HEK293 (cell line): ENCODE measurements at regions not wholly inside any gene's neighbourhood (a gene's known extent, or its start where the extent isn't known, plus 50 kb on each side); places are given as distances from the start of the nearest gene placed in this dataset.

Source experiments
- CTCF ChIA-PET: fragments of 350-600 bp; formaldehyde crosslinking; extraction: SDS; loops from one replicate; lab custom pipeline; 2021; ENCODE audit warnings: antibody characterized with exemption; lab: Yijun Ruan, JAX
- POLR2A ChIA-PET: fragments of 300-600 bp; formaldehyde crosslinking; extraction: SDS; loops from one replicate; lab custom pipeline; 2020; ENCODE audit warnings: antibody characterized with exemption, inconsistent platforms; lab: Yijun Ruan, JAX
- H3K27ac ChIP-seq: fragments of 200-500 bp; sonication (Bioruptor generic); 2 replicates; pipeline ENCODE4 v1.5.1; 2014; ENCODE audit warnings: low read depth, low read length, control low read depth, inconsistent platforms; ENCODE audit errors: extremely low read depth
- H3K36me3 ChIP-seq, 2 experiments: fragments of 200-500 bp in 1 of 2; sonication (Bioruptor generic) in 1 of 2; 1 replicate in 1 of 2; 2 replicates in 1 of 2; pipeline ENCODE4 v1.5.1; 2014 to 2017; ENCODE audit warnings: inconsistent platforms in 2 of 2, low read length in 2 of 2; ENCODE audit not compliant: control insufficient read depth in 2 of 2, insufficient read depth in 1 of 2
- H3K4me1 ChIP-seq: fragments of 200-500 bp; sonication (Bioruptor generic); 2 replicates; pipeline ENCODE4 v1.5.1; 2014; ENCODE audit warnings: mild to moderate bottlenecking, low read length, inconsistent platforms; ENCODE audit not compliant: control insufficient read depth, insufficient read depth
- H3K4me3 ChIP-seq: 2 replicates; pipeline ENCODE4 v1.5.1; 2011; ENCODE audit warnings: low read depth, mild to moderate bottlenecking, control low read depth, low read length, moderate library complexity
- H3K9me3 ChIP-seq: fragments of 200-500 bp; sonication (Bioruptor generic); 2 replicates; pipeline ENCODE4 v1.5.1; 2014; ENCODE audit warnings: low read depth, low read length, inconsistent platforms; ENCODE audit not compliant: control insufficient read depth, insufficient read depth
- FEZF1 ChIP-seq: fragments of 450-650 bp; formaldehyde crosslinking; IDR thresholded peaks from 2 replicates; pipeline ENCODE4 v1.5.1; 2016; ENCODE audit warnings: missing biosample characterization, missing genetic modification characterization
- GLIS2 ChIP-seq: fragments of 450-650 bp; formaldehyde crosslinking; IDR thresholded peaks from 2 replicates; pipeline ENCODE4 v1.5.1; 2016; ENCODE audit warnings: missing biosample characterization, missing genetic modification characterization
- IKZF3 ChIP-seq: fragments of 450-650 bp; IDR thresholded peaks from 2 replicates; pipeline ENCODE4 v1.5.0; 2018; ENCODE audit warnings: missing biosample characterization, mild to moderate bottlenecking, missing genetic modification characterization, moderate library complexity
- KLF1 ChIP-seq: fragments of 450-650 bp; formaldehyde crosslinking; IDR thresholded peaks from 2 replicates; pipeline ENCODE4 v1.5.1; 2016; ENCODE audit warnings: missing biosample characterization, missing genetic modification characterization
- MEIS1 ChIP-seq: sonication (generic); formaldehyde crosslinking; IDR thresholded peaks from 2 replicates; pipeline ENCODE4 v1.8.1; 2022; ENCODE audit warnings: missing genetic modification reagents, mild to moderate bottlenecking, borderline replicate concordance
- MYNN ChIP-seq: fragments of 450-650 bp; formaldehyde crosslinking; IDR thresholded peaks from 2 replicates; pipeline ENCODE4 v1.5.1; 2016; ENCODE audit warnings: missing biosample characterization, missing genetic modification characterization, borderline replicate concordance
- RBAK ChIP-seq: fragments of 450-650 bp; formaldehyde crosslinking; IDR thresholded peaks from 2 replicates; pipeline ENCODE4 v1.5.1; 2016; ENCODE audit warnings: missing biosample characterization, missing genetic modification characterization
- SCRT2 ChIP-seq: fragments of 450-650 bp; formaldehyde crosslinking; IDR thresholded peaks from 2 replicates; pipeline ENCODE4 v1.5.1; 2016; ENCODE audit warnings: missing biosample characterization, missing genetic modification characterization
- WT1 ChIP-seq: fragments of 450-650 bp; formaldehyde crosslinking; IDR thresholded peaks from 2 replicates; pipeline ENCODE4 v1.5.1; 2016; ENCODE audit warnings: missing biosample characterization, missing genetic modification characterization
- ZBTB17 ChIP-seq: fragments of 450-650 bp; formaldehyde crosslinking; IDR thresholded peaks from 2 replicates; pipeline ENCODE4 v1.5.1; 2016; ENCODE audit warnings: missing biosample characterization, missing genetic modification characterization
- ZNF114 ChIP-seq: fragments of 450-650 bp; formaldehyde crosslinking; IDR thresholded peaks from 2 replicates; pipeline ENCODE4 v1.5.0; 2017; ENCODE audit warnings: missing biosample characterization, missing genetic modification characterization
- ZNF155 ChIP-seq: fragments of 450-650 bp; formaldehyde crosslinking; IDR thresholded peaks from 2 replicates; pipeline ENCODE4 v1.5.1; 2016; ENCODE audit warnings: missing biosample characterization, missing genetic modification characterization
- ZNF24 ChIP-seq: fragments of 450-650 bp; formaldehyde crosslinking; IDR thresholded peaks from 2 replicates; pipeline ENCODE4 v1.5.1; 2016; ENCODE audit warnings: missing biosample characterization, missing genetic modification characterization
- ZNF510 ChIP-seq: fragments of 450-650 bp; formaldehyde crosslinking; IDR thresholded peaks from 2 replicates; pipeline ENCODE4 v1.5.1; 2018; ENCODE audit warnings: mild to moderate bottlenecking, missing genetic modification characterization, missing biosample characterization; ENCODE audit not compliant: insufficient replicate concordance
- ZNF561 ChIP-seq: fragments of 450-650 bp; IDR thresholded peaks from 2 replicates; pipeline ENCODE4 v1.5.1; 2018; ENCODE audit warnings: missing biosample characterization, missing genetic modification characterization, borderline replicate concordance
- ZNF626 ChIP-seq: fragments of 450-650 bp; sonication (Bioruptor Pico); formaldehyde crosslinking; IDR thresholded peaks from 2 replicates; pipeline ENCODE4 v1.5.1; 2018; ENCODE audit warnings: missing biosample characterization, missing genetic modification characterization, inconsistent platforms
- ZNF654 ChIP-seq: fragments of 450-650 bp; formaldehyde crosslinking; IDR thresholded peaks from 2 replicates; pipeline ENCODE4 v1.5.1; 2016; ENCODE audit warnings: low read depth, missing biosample characterization, missing genetic modification characterization
- ZNF768 ChIP-seq: fragments of 450-650 bp; formaldehyde crosslinking; IDR thresholded peaks from 2 replicates; pipeline ENCODE4 v1.5.1; 2018; ENCODE audit warnings: missing biosample characterization, mild to moderate bottlenecking, missing genetic modification characterization
- ZNF776 ChIP-seq: fragments of 450-650 bp; formaldehyde crosslinking; IDR thresholded peaks from 2 replicates; pipeline ENCODE4 v1.5.0; 2017; ENCODE audit warnings: missing biosample characterization, missing genetic modification characterization, borderline replicate concordance
- ZNF785 ChIP-seq: fragments of 450-650 bp; formaldehyde crosslinking; IDR thresholded peaks from 2 replicates; pipeline ENCODE4 v1.5.1; 2016; ENCODE audit warnings: missing biosample characterization, missing genetic modification characterization
- ZNF830 ChIP-seq: fragments of 450-650 bp; IDR thresholded peaks from 2 replicates; pipeline ENCODE4 v1.5.0; 2018; ENCODE audit warnings: missing biosample characterization, missing genetic modification characterization, low read depth, mild to moderate bottlenecking, moderate library complexity
- TF ChIP-seq, protein P1 (sequence below): fragments of 450-650 bp; formaldehyde crosslinking; IDR thresholded peaks from 2 replicates; pipeline ENCODE4 v1.5.1; 2016; ENCODE audit warnings: missing biosample characterization, missing genetic modification characterization
- TF ChIP-seq, protein P2 (sequence below): fragments of 450-650 bp; formaldehyde crosslinking; IDR thresholded peaks from 2 replicates; pipeline ENCODE4 v1.5.1; 2016; ENCODE audit warnings: missing biosample characterization, missing genetic modification characterization
- TF ChIP-seq, protein P3 (sequence below): fragments of 450-650 bp; formaldehyde crosslinking; IDR thresholded peaks from 2 replicates; pipeline ENCODE4 v1.5.1; 2016; ENCODE audit warnings: missing biosample characterization, missing genetic modification characterization

DNA sequence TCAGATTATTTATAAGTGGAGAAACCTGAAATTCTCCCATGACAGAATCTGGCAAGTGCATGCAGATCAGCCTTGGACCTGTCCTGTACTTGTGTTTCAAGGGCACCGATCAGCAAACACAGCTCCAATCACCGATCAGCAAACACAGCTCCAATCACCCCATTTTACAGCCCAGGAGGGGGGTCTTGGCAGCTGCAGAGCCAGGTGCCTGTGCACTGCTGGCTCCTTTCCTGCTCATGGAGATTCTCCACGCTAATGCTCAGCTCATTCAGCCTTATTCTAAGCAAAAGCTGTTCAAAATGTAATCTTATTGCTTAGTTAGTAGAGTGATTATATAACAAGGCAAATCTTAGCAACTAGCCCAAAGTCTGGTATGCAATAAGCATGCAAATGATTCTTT, 623.1 kb upstream of the HS6ST1 start:
- H3K9me3 ChIP-seq: no peaks in the 10 kb centered on the region
- no peak overlapping the region for H3K27ac ChIP-seq
- H3K36me3 ChIP-seq: no peaks in the 10 kb centered on the region
- H3K4me1 ChIP-seq: no peaks in the 10 kb centered on the region
- CTCF ChIA-PET: no interaction called here
- POLR2A ChIA-PET: no interaction called here
- no peak overlapping the region for H3K4me3 ChIP-seq
- TF ChIP-seq MYNN (tag by site-specific recombination) (no peak), ZBTB17 (no peak), WT1 (no peak), ZNF561 (tag by site-specific recombination) (no peak), ZNF768 (tag by site-specific recombination) (no peak), GLIS2 (tag by site-specific recombination) (no peak)
- TF ChIP-seq, protein P1, sequence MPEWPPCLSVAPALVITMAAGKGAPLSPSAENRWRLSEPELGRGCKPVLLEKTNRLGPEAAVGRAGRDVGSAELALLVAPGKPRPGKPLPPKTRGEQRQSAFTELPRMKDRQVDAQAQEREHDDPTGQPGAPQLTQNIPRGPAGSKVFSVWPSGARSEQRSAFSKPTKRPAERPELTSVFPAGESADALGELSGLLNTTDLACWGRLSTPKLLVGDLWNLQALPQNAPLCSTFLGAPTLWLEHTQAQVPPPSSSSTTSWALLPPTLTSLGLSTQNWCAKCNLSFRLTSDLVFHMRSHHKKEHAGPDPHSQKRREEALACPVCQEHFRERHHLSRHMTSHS (tag by site-specific recombination): no peak

DNA sequence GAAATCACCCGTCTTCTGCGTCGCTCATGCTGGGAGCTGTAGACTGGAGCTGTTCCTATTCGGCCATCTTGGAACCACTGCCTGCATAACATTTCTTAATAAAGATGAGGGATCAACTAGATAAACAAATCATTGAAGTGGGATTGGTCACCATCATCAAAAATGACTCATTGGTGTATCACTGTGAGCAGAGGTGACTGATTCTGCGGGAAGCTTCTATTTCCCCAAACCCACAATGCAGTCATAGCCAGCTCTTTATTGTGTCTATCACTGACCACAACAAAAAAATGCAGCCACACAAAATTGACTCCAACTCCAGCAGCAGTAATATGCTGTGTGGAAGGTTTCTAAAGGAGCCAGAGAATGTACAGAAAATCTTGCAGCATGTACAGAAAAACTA, 630.7 kb upstream of the HS6ST1 start:
- Histone ChIP-seq H3K9me3 (no peaks in the 10 kb centered on the region), H3K27ac (no peak overlapping the region), H3K4me1 (no peaks in the 10 kb centered on the region), H3K36me3 (no peaks in the 10 kb centered on the region), H3K4me3 (no peak overlapping the region)
- TF ChIP-seq ZNF24 (tag by site-specific recombination) (no peak), ZNF155 (no peak), MEIS1 (CRISPR knock-in tag) (no peak), RBAK (tag by site-specific recombination) (no peak), ZNF776 (tag by site-specific recombination) (no peak), KLF1 (no peak), SCRT2 (tag by site-specific recombination) (no peak), ZNF626 (tag by site-specific recombination) (no peak), ZNF830 (tag by site-specific recombination) (no peak), FEZF1 (tag by site-specific recombination) (no peak), ZNF785 (tag by site-specific recombination) (no peak), IKZF3 (tag by site-specific recombination) (no peak), ZNF114 (no peak), ZNF654 (tag by site-specific recombination) (no peak), ZNF510 (tag by site-specific recombination) (no peak)
- TF ChIP-seq, protein P2, sequence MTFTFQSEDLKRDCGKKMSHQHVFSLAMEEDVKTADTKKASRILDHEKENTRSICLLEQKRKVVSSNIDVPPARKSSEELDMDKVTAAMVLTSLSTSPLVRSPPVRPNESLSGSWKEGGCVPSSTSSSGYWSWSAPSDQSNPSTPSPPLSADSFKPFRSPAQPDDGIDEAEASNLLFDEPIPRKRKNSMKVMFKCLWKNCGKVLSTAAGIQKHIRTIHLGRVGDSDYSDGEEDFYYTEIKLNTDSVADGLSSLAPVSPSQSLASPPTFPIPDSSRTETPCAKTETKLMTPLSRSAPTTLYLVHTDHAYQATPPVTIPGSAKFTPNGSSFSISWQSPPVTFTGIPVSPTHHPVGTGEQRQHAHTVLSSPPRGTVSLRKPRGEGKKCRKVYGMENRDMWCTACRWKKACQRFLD (tag by site-specific recombination): no peak
- TF ChIP-seq, protein P3, sequence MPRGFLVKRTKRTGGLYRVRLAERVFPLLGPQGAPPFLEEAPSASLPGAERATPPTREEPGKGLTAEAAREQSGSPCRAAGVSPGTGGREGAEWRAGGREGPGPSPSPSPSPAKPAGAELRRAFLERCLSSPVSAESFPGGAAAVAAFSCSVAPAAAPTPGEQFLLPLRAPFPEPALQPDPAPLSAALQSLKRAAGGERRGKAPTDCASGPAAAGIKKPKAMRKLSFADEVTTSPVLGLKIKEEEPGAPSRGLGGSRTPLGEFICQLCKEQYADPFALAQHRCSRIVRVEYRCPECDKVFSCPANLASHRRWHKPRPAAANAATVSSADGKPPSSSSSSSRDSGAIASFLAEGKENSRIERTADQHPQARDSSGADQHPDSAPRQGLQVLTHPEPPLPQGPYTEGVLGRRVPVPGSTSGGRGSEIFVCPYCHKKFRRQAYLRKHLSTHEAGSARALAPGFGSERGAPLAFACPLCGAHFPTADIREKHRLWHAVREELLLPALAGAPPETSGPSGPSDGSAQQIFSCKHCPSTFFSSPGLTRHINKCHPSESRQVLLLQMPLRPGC (tag by site-specific recombination): no peak
- TF ChIP-seq, protein P1 (tag by site-specific recombination): no peak
- POLR2A ChIA-PET: no interaction called here
- CTCF ChIA-PET: no interaction called here
